Gastroesophageal sphincter (tissue), 4 donors: ENCODE measurements at regions not wholly inside any gene's neighbourhood (a gene's known extent, or its start where the extent isn't known, plus 50 kb on each side); places are given as distances from the start of the nearest gene placed in this dataset.

Experiments used
- ATAC-seq: fragments of 150-250 bp; one replicate; pipeline ENCODE4 v1.9.1; 2016; ENCODE audit warnings: mild to moderate bottlenecking, moderate library complexity
- H3K27ac ChIP-seq, 4 donors: fragments of 200-600 bp; sonication (generic) in 3 of 4; 1 replicate in 3 of 4; 2 replicates in 1 of 4; pipeline ENCODE4 v1.5.1; 2016 to 2019
- H3K27me3 ChIP-seq: fragments of 200-600 bp; sonication (generic); one replicate; pipeline ENCODE4 v1.5.1; 2019
- H3K36me3 ChIP-seq, 2 donors: fragments of 200-600 bp; sonication (generic); one replicate each; pipeline ENCODE4 v1.5.1; 2019; ENCODE audit warnings: control low read depth in 1 of 2
- H3K4me1 ChIP-seq, 3 donors: fragments of 200-600 bp; sonication (generic); 1 replicate in 2 of 3; 2 replicates in 1 of 3; pipeline ENCODE4 v1.5.1; 2016 to 2019; ENCODE audit warnings: control low read depth in 2 of 3
- H3K4me3 ChIP-seq, 2 donors: fragments of 200-600 bp; sonication (generic); one replicate each; pipeline ENCODE4 v1.5.1; 2019; ENCODE audit warnings: mild to moderate bottlenecking in 1 of 2, moderate library complexity in 1 of 2
- H3K9me3 ChIP-seq, 3 donors: fragments of 200-600 bp; sonication (generic); one replicate each; pipeline ENCODE4 v1.5.1; 2017 to 2019; ENCODE audit warnings: control low read depth in 2 of 3
- CTCF ChIP-seq, 4 experiments: fragments of 200-600 bp in 2 of 4; fragments of 450-650 bp in 2 of 4; sonication (generic) in 1 of 4; IDR thresholded peaks; one replicate each; pipeline ENCODE4 v1.5.1; 2017 to 2019; ENCODE audit warnings: antibody characterized with exemption in 4 of 4, mild to moderate bottlenecking in 2 of 4, moderate library complexity in 2 of 4
- EP300 ChIP-seq: sonication (generic); formaldehyde crosslinking; IDR thresholded peaks from one replicate; pipeline ENCODE4 v1.6.1; 2017; ENCODE audit warnings: antibody characterized with exemption, mild to moderate bottlenecking
- POLR2A ChIP-seq, 2 donors: fragments of 450-650 bp; IDR thresholded peaks; one replicate each; pipeline ENCODE4 v1.6.1; 2017; ENCODE audit warnings: antibody characterized with exemption in 2 of 2, mild to moderate bottlenecking in 2 of 2, moderate library complexity in 1 of 2
- POLR2AphosphoS5 ChIP-seq: sonication (generic); formaldehyde crosslinking; IDR thresholded peaks from one replicate; pipeline ENCODE4 v1.6.1; 2017; ENCODE audit warnings: antibody characterized with exemption
- WGBS, 2 donors: methylation state at CpG; one replicate each; pipeline ENCODE4 v1.1.5; 2018; ENCODE audit warnings: low coverage in 1 of 2; 5-methylcytosine and 5-hydroxymethylcytosine counted together

DNA sequence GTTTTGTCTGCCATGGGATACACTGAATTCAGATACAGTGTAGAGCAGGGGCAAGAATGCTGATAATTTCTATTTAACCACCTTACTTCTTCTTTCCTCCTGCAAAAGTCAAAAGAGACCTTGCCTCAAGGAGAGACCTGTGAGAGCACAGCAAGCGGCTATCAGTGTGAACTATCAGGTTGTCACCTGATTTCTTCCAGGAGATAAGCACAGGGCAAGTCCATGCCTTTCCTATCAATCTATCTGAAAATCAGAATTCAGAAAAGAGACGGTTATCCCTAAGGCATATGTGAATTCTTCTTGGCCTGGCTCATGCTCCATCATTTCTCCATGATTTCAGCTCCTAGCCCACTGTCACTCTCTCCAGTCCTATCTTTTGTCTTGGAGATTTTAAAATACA lies 128.9 kb upstream of the CCND2 start:
- ATAC-seq: no peak
- TF ChIP-seq POLR2A (IDR thresholded peaks at IDR 0.05): no peak
- no peak for TF ChIP-seq EP300
- TF ChIP-seq CTCF (IDR thresholded peaks at IDR 0.05): no peak
- Histone ChIP-seq H3K27ac (no peak overlapping the region), H3K4me1 (no peaks in the 10 kb centered on the region), H3K4me3 (no peak overlapping the region), H3K27me3 (peaks cover 17% of the 10 kb centered on the region), H3K36me3 (no peaks in the 10 kb centered on the region), H3K9me3 (no peaks in the 10 kb centered on the region)
- 45 to 85% methylated on average over 1 to 2 of the region's 2 CpGs for WGBS, 2 donors

GRCh38 chr12:4143896-4144295 lies 129.7 kb upstream of the CCND2 start:
- no peak for TF ChIP-seq POLR2A (IDR thresholded peaks at IDR 0.05)
- TF ChIP-seq EP300: no peak
- no peak for TF ChIP-seq CTCF (IDR thresholded peaks at IDR 0.05)
- TF ChIP-seq POLR2AphosphoS5: no peak
- no peaks in the 10 kb centered on the region for H3K4me1 ChIP-seq
- H3K27ac ChIP-seq: no peak overlapping the region
- H3K9me3 ChIP-seq: no peaks in the 10 kb centered on the region
- peaks cover 17% of the 10 kb centered on the region for H3K27me3 ChIP-seq
- H3K36me3 ChIP-seq: no peaks in the 10 kb centered on the region
- ATAC-seq: no peak
- WGBS, 2 donors: 73 to 89% methylated on average over 4 to 6 of the region's 6 CpGs
- H3K4me3 ChIP-seq: no peak overlapping the region

DNA sequence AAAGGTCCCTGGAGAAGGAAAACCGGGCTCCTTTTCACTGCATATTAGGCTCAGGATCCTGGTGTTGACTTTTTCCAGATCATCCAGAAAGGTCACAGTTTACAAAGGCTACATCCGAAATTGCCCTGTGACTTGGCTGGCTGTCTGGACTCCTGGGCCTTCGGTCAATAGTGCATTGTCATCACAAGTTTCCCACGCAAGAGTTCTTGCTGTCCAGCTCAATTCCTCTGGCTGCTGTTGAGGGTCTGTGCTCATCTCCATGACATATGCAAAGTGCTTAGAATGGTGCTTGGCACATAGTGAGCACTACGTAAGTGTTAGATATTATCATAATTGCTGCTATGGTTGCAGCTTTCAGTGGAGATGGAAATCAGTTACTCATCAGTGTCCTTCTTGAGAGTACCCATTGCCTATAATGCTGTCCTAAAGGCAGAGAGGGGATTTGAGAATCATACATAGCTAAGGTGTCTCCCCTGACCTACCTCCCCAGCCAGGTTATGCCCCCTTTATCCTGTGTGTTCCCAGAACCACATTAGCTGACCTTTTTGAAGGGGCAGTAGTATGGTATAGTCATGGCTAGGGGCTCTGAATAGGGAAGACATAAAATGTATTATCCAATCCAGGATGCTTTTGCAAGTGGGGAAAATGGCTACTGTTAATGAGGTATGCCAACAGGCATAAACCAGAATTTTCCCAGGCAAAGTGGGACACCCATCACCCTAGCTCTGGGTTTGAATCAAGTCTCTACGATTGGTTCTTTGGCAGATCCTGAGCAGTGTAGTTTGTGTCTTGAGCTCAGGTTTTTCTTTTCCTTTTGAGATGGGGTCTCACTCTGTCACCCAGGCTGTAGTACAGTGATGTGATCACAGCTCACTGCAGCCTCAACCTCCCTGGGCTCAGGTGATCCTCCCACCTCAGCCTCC lies 132.0 kb upstream of the CCND2 start:
- 61 to 100% methylated on average over 2 to 6 of the region's 6 CpGs for WGBS, 2 donors
- ATAC-seq: no peak
- H3K27ac ChIP-seq: no peak overlapping the region
- H3K9me3 ChIP-seq: no peaks in the 10 kb centered on the region
- no peak overlapping the region for H3K4me3 ChIP-seq
- peaks cover 19% of the 10 kb centered on the region for H3K27me3 ChIP-seq
- no peaks in the 10 kb centered on the region for H3K36me3 ChIP-seq
- TF ChIP-seq POLR2AphosphoS5 (no peak), CTCF (IDR thresholded peaks at IDR 0.05) (no peak), EP300 (no peak), POLR2A (IDR thresholded peaks at IDR 0.05) (no peak)
- H3K4me1 ChIP-seq: no peaks in the 10 kb centered on the region

DNA sequence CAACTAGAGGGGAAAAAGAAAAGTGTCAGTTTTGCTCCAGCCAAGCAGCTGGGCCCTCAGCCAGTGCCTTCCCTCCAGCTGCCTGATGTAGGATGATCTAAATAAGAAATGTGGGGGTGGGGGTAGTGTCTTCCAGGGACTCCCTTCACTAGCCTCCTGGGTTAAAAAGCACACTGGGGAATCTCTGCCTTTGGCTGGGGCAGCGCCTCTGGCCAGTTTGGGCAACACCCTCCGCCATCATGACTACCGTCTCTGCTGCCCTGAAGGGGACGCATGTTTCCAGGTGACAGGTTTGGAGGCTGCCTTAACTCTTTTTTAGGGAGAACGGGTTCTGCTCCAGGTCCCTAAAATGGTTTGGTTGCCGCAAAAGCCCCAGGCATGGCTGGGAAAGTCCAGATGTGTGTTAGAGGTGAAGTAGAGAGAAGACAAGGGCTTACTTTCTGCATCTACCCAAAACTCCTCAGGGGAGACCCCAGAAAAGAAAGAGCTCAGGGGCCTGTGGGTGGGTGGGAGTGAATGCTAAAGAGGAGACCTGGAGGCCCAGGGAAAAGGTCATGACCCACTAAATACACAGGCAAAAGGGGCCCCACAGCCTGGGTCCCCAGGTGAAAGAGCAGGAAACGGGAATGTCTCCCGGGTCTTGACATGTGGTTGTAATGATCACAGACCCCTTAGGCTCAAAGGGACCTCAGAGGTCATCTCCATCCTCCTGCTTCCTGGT lies 132.8 kb upstream of the CCND2 start:
- Histone ChIP-seq H3K27me3 (peaks cover 19% of the 10 kb centered on the region), H3K9me3 (no peaks in the 10 kb centered on the region), H3K36me3 (no peaks in the 10 kb centered on the region), H3K27ac (no peak overlapping the region), H3K4me1 (no peaks in the 10 kb centered on the region), H3K4me3 (no peak overlapping the region)
- no peak for ATAC-seq
- WGBS, 2 donors: 64% methylated on average over 5 of the region's 8 CpGs; no CpG with 5 or more reads in 1 of the 2 donors
- TF ChIP-seq CTCF (IDR thresholded peaks at IDR 0.05) (no peak), POLR2AphosphoS5 (no peak), POLR2A (IDR thresholded peaks at IDR 0.05) (no peak), EP300 (no peak)
